ENCODE measurements at regions not wholly inside any gene's neighbourhood (a gene's known extent, or its start where the extent isn't known, plus 50 kb on each side); places are given as distances from the start of the nearest gene placed in this dataset.
"Not testable (repeated sequence)": the region's sequence is repeated elsewhere in the genome, so short reads cannot be mapped to it uniquely, and the experiment has no call there.

- DNase-seq (ENCODE audit: low read depth), result no peak
- no peak overlapping the region for H3K4me3 ChIP-seq (ENCODE audit: low read length)
- TF ChIP-seq CTCF (conservative IDR thresholded peaks at IDR 0.05; ENCODE audit: low read length), result no peak
Observed at GRCh38 chr3:6425289-6425820, 435.6 kb upstream of the GRM7 start.

DNA sequence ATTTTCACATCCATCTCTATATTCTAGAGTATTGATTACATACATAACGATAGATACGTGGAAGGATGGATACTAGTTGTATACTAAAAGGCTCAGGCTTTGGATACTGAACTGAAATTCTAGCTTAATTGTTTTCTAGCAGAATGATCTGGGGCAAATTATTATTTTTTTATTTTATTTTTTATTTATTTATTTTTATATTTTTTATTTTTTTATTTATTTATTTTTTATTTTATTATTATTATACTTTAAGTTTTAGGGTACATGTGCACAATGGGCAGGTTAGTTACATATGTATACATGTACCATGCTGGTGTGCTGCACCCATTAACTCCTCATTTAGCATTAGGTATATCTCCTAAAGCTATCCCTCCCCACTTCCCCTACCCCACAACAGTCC, 432.6 kb upstream of the GRM7 start:
- DNase-seq (ENCODE audit: low read depth); H3K4me3 ChIP-seq (ENCODE audit: low read length): not testable (repeated sequence)

GRCh38 chr3:6435951-6436350, 425.0 kb upstream of the GRM7 start:
- TF ChIP-seq CTCF (conservative IDR thresholded peaks at IDR 0.05; ENCODE audit: low read length), result no peak
- no peak for DNase-seq (ENCODE audit: low read depth)
- no peak overlapping the region for H3K4me3 ChIP-seq (ENCODE audit: low read length)

GRCh38 chr3:6437631-6438030, 423.3 kb upstream of the GRM7 start:
- no peak for DNase-seq (ENCODE audit: low read depth)
- TF ChIP-seq CTCF (conservative IDR thresholded peaks at IDR 0.05; ENCODE audit: low read length), result no peak
- no peak overlapping the region for H3K4me3 ChIP-seq (ENCODE audit: low read length)

DNA sequence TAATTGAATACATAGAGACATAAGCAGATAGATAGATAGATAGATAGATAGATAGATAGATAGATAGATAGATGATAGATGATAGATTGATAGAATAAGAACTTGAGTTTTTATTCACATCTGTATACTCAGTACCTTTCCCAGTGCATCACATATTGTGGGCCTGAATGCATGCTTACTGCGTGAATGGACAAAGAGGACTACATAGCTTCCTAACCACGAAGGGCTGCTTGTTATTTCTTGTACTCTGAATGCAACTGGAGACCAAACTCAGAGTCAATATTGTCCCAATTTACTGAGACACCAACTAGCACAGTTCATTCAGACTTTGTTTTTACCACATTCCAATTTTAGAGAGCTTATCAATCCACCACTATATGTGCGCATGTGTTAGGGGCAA, 422.9 kb upstream of the GRM7 start:
- no peak for TF ChIP-seq CTCF (conservative IDR thresholded peaks at IDR 0.05; ENCODE audit: low read length)
- no peak overlapping the region for H3K4me3 ChIP-seq (ENCODE audit: low read length)
- no peak for DNase-seq (ENCODE audit: low read depth)

DNA sequence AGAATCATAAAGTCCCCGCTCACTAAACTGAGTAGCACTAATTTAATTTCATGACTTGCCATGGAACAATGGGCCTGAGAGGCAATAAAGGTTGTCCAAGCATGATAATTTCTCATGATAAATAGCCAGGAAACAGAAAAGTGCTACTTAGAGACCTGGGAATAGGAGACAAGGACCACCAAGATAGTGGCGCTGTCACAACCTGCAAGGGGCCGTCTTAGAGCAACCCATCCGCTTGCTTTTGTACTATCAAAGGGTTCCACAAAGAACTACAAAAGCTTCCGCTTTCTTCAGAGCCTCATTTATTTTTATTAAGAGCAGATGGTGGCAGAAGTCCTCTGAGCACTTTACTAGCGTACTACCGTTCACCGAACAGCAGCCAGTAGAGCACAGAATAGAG, 421.7 kb upstream of the GRM7 start:
- DNase-seq (ENCODE audit: low read depth), result no peak
- TF ChIP-seq CTCF (conservative IDR thresholded peaks at IDR 0.05; ENCODE audit: low read length), result no peak
- H3K4me3 ChIP-seq (ENCODE audit: low read length), result no peak overlapping the region

DNA sequence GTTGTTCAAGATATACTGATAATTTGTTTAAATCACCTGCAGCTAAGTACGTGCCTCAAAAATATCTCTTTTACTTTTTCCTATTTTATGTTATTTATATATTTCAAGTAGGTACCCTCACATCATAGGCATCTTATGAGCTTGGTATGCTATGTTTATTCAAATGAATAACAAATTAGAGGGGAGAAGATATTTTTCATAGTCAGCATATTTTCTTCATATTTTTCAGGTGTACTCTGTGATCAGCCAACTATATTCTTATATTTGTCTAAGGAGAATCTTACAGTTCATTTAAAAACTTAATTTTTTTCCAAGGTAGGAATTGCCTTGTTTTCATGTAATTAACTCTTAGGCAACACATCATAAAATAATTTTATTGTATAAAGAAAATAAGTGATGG, 421.1 kb upstream of the GRM7 start:
- no peak for TF ChIP-seq CTCF (conservative IDR thresholded peaks at IDR 0.05; ENCODE audit: low read length)
- no peak overlapping the region for H3K4me3 ChIP-seq (ENCODE audit: low read length)
- no peak for DNase-seq (ENCODE audit: low read depth)

Measured in AG10803 (cell line).